ENCODE measurements at regions not wholly inside any gene's neighbourhood (a gene's known extent, or its start where the extent isn't known, plus 50 kb on each side); places are given as distances from the start of the nearest gene placed in this dataset.

DNA sequence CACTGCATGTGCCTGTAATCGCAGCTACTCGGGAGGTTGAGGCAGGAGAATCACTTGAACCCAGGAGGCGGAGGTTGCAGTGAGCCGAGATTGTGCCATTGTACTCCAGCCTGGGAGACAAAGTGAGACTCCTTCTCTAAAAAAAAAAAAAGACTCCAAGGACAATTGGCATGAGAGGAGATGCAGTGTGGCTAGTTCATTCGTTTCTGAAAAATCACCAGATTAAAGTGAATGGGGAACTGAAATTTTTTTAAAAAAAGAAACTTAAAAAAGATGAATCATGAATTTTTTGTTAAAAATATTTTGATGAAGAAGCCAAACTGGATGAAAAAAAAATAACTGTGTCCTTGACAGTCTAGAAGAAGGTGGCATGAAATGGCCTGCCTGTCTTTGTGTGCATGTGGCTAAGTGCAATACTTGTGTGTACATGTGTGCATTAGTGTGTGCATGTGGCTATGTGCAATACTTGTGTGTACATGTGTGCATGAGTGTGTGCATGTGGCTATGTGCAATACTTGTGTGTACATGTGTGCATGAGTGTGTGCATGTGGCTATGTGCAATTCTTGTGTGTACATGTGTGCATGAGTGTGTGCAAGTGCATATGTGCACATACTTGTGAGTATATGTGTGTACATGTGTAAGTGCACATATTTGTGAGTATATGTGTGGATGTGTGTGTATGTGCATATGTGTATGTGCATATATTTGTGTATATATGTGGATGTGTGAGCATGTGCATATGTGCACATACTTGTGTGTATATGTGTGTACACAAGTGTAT lies 391.7 kb upstream of the KLF6 start:
- Histone ChIP-seq H3K9ac (ENCODE audit: extremely low read depth, insufficient read length, low read length) (no peak overlapping the region), H3K18ac (ENCODE audit: insufficient read length, low read depth, low read length) (no peak overlapping the region), H2AFZ (ENCODE audit: low read length) (no peak overlapping the region), H3K4ac (ENCODE audit: low read depth, low read length) (no peak overlapping the region), H2BK15ac (ENCODE audit: low read depth, low read length) (no peak overlapping the region), H2BK20ac (ENCODE audit: low read depth, low read length, poor library complexity, severe bottlenecking) (no peak overlapping the region), H4K5ac (ENCODE audit: insufficient read length, low read depth, low read length) (no peak overlapping the region), H4K20me1 (ENCODE audit: control insufficient read depth, insufficient read depth, insufficient read length) (no peaks in the 10 kb centered on the region), H2BK5ac (ENCODE audit: insufficient read length, low read length) (no peak overlapping the region), H3K14ac (ENCODE audit: insufficient read depth, low read length) (no peak overlapping the region), H3K4me1 (ENCODE audit: insufficient read depth, low read length) (no peaks in the 10 kb centered on the region), H3K9me3 (ENCODE audit: control insufficient read depth, low read depth, low read length) (no peaks in the 10 kb centered on the region), H4K8ac (replicated peaks; ENCODE audit: insufficient read length, low read depth, low read length) (no peak overlapping the region), H3K27ac (ENCODE audit: insufficient read length, low read depth, low read length) (no peak overlapping the region), H2BK120ac (ENCODE audit: low read depth, low read length, poor library complexity, severe bottlenecking) (no peak overlapping the region), H3T11ph (ENCODE audit: low read length) (no peak overlapping the region), H4K91ac (ENCODE audit: insufficient read length, low read depth, low read length) (no peak overlapping the region), H3K56ac (ENCODE audit: insufficient read length, low read depth, low read length) (no peak overlapping the region), H2BK12ac (ENCODE audit: insufficient read length, low read depth, low read length) (no peak overlapping the region), H3K4me2 (ENCODE audit: insufficient read depth, insufficient read length, low read length) (no peak overlapping the region), H3K27me3 (ENCODE audit: insufficient read depth, low read length) (no peaks in the 10 kb centered on the region), H3K23ac (ENCODE audit: insufficient read length, low read depth, low read length) (no peak overlapping the region), H3K79me1 (ENCODE audit: insufficient read depth, low read depth, low read length, poor library complexity, severe bottlenecking) (no peaks in the 10 kb centered on the region), H2AK5ac (ENCODE audit: insufficient read length, low read length) (no peak overlapping the region), H3K79me2 (ENCODE audit: insufficient read depth, low read length) (no peaks in the 10 kb centered on the region), H3K23me2 (ENCODE audit: insufficient read length, low read depth, low read length, poor library complexity, severe bottlenecking) (no peaks in the 10 kb centered on the region)
- no CpG with 5 or more reads among the region's 5 CpGs for WGBS (ENCODE audit: extremely low coverage, insufficient read length, low lambda C conversion rate)
- Mint-ChIP-seq H3K4me3 (no peak overlapping the region), H3K4me1 (peaks cover 0 to 4% of the 10 kb centered on the region in 2 experiments; a peak in 1 of 4 replicates), H3K27me3 (ENCODE audit: low read depth) (no peaks in the 10 kb centered on the region), H3K9me3 (peaks cover 7 to 8% of the 10 kb centered on the region in 2 experiments; a peak in 3 of 5 replicates), H3K36me3 (ENCODE audit: insufficient read depth in 1 of 3, low read depth in 3 of 3) (peaks cover 0 to 15% (median 0%) of the 10 kb centered on the region in 3 experiments; a peak in 3 of 7 replicates), H3K27ac (no peak overlapping the region)
- TF ChIP-seq, protein P1, sequence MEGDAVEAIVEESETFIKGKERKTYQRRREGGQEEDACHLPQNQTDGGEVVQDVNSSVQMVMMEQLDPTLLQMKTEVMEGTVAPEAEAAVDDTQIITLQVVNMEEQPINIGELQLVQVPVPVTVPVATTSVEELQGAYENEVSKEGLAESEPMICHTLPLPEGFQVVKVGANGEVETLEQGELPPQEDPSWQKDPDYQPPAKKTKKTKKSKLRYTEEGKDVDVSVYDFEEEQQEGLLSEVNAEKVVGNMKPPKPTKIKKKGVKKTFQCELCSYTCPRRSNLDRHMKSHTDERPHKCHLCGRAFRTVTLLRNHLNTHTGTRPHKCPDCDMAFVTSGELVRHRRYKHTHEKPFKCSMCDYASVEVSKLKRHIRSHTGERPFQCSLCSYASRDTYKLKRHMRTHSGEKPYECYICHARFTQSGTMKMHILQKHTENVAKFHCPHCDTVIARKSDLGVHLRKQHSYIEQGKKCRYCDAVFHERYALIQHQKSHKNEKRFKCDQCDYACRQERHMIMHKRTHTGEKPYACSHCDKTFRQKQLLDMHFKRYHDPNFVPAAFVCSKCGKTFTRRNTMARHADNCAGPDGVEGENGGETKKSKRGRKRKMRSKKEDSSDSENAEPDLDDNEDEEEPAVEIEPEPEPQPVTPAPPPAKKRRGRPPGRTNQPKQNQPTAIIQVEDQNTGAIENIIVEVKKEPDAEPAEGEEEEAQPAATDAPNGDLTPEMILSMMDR (conservative IDR thresholded peaks at IDR 0.05), result no peak
- DNase-seq, result no peak
